ENCODE measurements at regions not wholly inside any gene's neighbourhood (a gene's known extent, or its start where the extent isn't known, plus 50 kb on each side); places are given as distances from the start of the nearest gene placed in this dataset.

GRCh38 chr6:168837254-168838036 lies 396.5 kb downstream of the SMOC2 start:
- TF ChIP-seq CTCF (IDR thresholded peaks at IDR 0.05) (no peak), POLR2A (IDR thresholded peaks at IDR 0.05) (no peak)
